ENCODE measurements at regions not wholly inside any gene's neighbourhood (a gene's known extent, or its start where the extent isn't known, plus 50 kb on each side); places are given as distances from the start of the nearest gene placed in this dataset.

DNA sequence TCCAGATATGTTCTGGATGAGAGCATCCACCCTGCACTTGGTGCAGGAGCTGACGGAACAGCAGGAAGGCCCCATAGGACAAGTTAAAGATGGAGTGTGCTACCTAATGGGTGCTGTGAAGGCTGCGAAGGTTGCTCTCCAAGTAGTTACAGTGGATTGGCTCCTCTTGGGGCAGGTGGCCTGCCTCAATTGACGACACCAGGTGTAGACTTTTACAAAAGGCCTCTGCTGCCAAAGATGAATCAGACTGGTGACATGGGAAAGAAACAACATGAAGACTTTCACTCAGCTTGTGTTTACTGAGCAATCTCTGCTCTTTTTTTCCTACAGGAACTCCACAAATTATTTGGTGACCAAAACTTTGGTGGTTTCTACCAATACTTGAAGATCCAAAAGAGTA, 437.7 kb downstream of the PLCL1 start:
- H3K4me3 ChIP-seq (ENCODE audit: low read length), result no peak overlapping the region
- TF ChIP-seq, protein P1, sequence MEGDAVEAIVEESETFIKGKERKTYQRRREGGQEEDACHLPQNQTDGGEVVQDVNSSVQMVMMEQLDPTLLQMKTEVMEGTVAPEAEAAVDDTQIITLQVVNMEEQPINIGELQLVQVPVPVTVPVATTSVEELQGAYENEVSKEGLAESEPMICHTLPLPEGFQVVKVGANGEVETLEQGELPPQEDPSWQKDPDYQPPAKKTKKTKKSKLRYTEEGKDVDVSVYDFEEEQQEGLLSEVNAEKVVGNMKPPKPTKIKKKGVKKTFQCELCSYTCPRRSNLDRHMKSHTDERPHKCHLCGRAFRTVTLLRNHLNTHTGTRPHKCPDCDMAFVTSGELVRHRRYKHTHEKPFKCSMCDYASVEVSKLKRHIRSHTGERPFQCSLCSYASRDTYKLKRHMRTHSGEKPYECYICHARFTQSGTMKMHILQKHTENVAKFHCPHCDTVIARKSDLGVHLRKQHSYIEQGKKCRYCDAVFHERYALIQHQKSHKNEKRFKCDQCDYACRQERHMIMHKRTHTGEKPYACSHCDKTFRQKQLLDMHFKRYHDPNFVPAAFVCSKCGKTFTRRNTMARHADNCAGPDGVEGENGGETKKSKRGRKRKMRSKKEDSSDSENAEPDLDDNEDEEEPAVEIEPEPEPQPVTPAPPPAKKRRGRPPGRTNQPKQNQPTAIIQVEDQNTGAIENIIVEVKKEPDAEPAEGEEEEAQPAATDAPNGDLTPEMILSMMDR (IDR thresholded peaks at IDR 0.05; ENCODE audit: insufficient read depth, low read depth, low read length, missing control alignments), result no peak
- DNase-seq (ENCODE audit: low read depth), result no peak

DNA sequence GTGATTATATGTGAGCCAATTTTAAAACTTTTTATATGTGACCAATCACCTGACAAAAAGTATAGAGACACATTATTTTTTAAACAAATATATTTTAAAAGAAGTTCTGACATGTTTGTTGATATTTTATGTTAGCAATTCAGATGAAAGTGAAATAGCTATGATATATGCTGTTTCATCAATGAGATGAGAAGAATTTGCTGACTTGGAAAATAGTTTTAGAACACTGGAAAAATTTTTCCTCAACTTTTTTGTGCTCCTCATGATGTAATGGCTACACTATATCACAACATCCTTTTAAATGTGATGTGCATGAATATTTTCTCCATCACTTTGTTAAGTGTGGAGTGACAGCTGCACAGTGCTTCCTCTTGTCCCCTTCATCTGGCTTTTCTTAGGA, 434.0 kb downstream of the PLCL1 start:
- TF ChIP-seq, protein P1 (IDR thresholded peaks at IDR 0.05; ENCODE audit: insufficient read depth, low read depth, low read length, missing control alignments), result no peak
- DNase-seq (ENCODE audit: low read depth), result no peak

DNA sequence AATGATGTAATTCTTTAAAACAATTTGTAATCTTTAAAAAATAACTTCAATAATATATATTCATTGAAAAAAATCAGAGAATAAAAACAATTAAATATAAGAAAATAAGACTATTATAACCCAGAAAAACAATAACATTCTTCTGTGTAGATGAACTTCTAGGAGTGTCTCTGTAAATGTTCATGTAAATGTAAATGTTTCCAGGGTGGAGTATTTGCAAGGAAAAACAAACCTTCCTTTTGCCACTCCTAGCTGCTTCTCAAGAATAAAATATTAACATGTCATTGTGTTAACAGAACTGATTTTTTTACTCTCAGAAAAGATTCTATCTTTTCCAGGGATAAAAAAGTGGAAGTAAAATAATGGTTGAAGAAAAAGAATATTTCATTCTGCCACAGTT, 431.9 kb downstream of the PLCL1 start:
- TF ChIP-seq, protein P1 (IDR thresholded peaks at IDR 0.05; ENCODE audit: insufficient read depth, low read depth, low read length, missing control alignments), result no peak
- no peak for DNase-seq (ENCODE audit: low read depth)
- no peak overlapping the region for H3K4me3 ChIP-seq (ENCODE audit: low read length)

More for the DNA sequence above, 434.0 kb downstream of the PLCL1 start:
- no peak overlapping the region for H3K4me3 ChIP-seq (ENCODE audit: low read length)

DNA sequence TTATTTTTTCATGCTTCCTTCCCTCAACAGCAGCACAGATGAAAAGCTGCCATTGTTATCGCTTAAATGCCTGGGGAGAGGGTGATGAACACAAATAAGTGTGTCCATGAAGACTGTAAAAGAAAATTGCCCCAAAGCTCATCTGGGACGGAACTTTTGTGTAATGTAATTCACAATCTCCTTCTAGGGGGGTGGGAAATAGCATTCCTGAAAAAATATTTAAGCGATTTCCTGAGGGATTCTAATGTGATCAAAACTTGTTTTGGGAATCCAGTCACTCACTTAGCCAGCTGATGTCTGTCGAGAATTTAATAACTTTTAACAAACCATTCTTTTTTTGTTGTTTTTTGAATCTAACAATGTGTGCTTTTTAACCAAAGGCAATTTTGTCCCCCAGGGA, 427.9 kb downstream of the PLCL1 start:
- H3K4me3 ChIP-seq (ENCODE audit: low read length), result no peak overlapping the region
- no peak for DNase-seq (ENCODE audit: low read depth)
- TF ChIP-seq, protein P1 (IDR thresholded peaks at IDR 0.05; ENCODE audit: insufficient read depth, low read depth, low read length, missing control alignments), result no peak

DNA sequence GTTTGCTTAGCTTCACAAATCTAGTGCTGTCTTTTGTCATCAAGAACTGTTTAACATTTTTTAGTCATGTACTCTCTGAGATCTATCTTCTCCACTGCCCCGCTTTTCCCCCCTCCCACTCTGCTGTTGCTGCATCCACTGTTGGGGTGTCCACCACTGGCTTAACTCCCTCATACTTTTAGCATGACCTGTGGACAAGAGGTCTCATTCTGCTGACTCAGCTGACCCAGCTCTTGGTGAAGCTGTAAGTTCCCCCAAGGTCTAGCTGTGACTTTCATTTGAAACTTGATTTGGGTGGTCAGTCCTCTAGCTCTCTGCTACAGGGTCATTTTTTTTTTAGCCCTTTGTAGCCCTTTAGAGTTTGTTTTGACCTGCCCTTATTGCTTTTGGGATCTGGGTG, 427.2 kb downstream of the PLCL1 start:
- TF ChIP-seq, protein P1 (IDR thresholded peaks at IDR 0.05; ENCODE audit: insufficient read depth, low read depth, low read length, missing control alignments), result no peak
- no peak overlapping the region for H3K4me3 ChIP-seq (ENCODE audit: low read length)
- no peak for DNase-seq (ENCODE audit: low read depth)

DNA sequence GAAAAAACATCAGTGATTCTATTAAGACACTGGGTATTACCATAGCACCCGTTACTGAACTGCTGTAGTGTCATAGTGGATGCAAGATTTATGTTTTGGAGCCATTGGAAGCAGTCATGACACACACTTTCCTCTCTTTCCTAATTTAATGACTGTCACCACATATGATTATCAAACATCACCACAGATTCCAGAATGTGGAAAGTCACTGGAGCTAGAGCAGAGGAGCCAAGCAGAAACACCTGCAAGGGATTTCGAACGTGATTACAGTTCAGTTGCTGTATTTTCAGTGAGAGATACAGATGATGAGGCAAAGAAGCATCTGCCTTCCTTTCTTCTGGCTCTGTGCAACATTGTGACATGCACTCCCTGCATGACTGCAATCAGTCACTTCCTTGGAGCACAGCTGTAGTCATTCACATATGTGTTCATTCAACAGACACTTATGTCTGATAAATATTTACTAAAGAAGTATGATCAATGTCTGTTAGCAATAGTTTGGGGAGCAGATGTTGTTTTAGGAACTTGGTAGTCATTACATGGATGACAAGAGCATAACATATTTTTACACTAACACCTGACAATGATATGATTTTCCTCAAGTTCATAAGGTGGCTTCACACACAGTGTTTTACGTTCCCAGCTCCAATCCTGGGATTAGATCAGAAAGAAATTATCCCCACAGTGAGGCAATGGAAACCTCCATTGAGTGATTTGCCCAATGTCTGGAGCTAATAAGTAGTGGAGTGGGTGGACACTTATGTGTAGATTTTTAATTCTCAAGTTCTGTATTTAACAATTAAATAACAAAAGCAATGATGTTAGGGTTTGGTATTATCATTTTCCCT, 416.6 kb downstream of the PLCL1 start:
- TF ChIP-seq, protein P1 (IDR thresholded peaks at IDR 0.05; ENCODE audit: insufficient read depth, low read depth, low read length, missing control alignments), result no peak
- H3K4me3 ChIP-seq (ENCODE audit: low read length), result no peak overlapping the region
- no peak for DNase-seq (ENCODE audit: low read depth)

DNA sequence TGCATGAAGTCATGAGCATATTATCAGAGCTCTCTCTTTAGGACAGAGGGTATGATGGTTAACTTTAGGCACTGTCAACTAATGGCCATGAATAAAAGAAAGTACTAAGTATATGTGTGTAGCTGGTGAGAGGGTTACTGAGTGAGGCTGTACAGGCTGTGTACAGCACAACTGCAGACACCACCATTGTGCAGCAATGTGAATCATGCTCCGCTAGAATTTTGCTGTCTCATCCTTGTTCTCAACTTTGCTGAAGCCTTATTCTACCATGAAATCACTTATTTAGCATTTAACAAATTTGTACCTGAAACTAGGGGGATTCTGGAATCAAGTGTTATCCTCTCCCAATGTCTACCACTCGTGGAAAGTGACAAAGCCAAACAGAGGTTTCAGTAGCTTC, 414.9 kb downstream of the PLCL1 start:
- no peak for DNase-seq (ENCODE audit: low read depth)
- H3K4me3 ChIP-seq (ENCODE audit: low read length), result no peak overlapping the region
- TF ChIP-seq, protein P1 (IDR thresholded peaks at IDR 0.05; ENCODE audit: insufficient read depth, low read depth, low read length, missing control alignments), result no peak
